Activated B cell treated with CpG ODN at 0.5 μM for 24 hours (primary cell): ENCODE measurements at regions not wholly inside any gene's neighbourhood (a gene's known extent, or its start where the extent isn't known, plus 50 kb on each side); places are given as distances from the start of the nearest gene placed in this dataset.
A peak's percentile ranks its signal among the peaks of the same experiment; 100 is the strongest.

Experiments
- ATAC-seq: fragments of 200-7000 bp; cut with Tn5 transposase; one replicate; pipeline ENCODE4 v1.10.0; 2021; ENCODE audit warnings: low read depth, mild to moderate bottlenecking, moderate library complexity
- CTCF ChIA-PET: fragments of 350-600 bp; sonication (Branson Sonifier 250); formaldehyde crosslinking; loops from one replicate; lab custom pipeline; 2021; ENCODE audit warnings: antibody characterized with exemption; lab: Charles Lee
- POLR2A ChIA-PET: fragments of 350-600 bp; sonication (Branson Sonifier 250); formaldehyde crosslinking; loops from one replicate; lab custom pipeline; 2021; ENCODE audit warnings: antibody characterized with exemption; lab: Charles Lee
- DNase-seq: peaks from one replicate; pipeline ENCODE4 v3.0.0; 2022
- H3K27ac Mint-ChIP-seq: one replicate; pipeline ENCODE4 v1.8.0; 2020; ENCODE audit warnings: mixed read lengths
- H3K27me3 Mint-ChIP-seq: one replicate; pipeline ENCODE4 v1.8.0; 2021; ENCODE audit warnings: mixed read lengths
- H3K36me3 Mint-ChIP-seq: one replicate; pipeline ENCODE4 v1.8.0; 2021; ENCODE audit warnings: low read depth, mixed read lengths
- H3K4me1 Mint-ChIP-seq: one replicate; pipeline ENCODE4 v1.8.0; 2021; ENCODE audit warnings: mixed read lengths
- H3K4me3 Mint-ChIP-seq: one replicate; pipeline ENCODE4 v1.8.0; 2020; ENCODE audit warnings: mild to moderate bottlenecking, mixed read lengths
- H3K9me3 Mint-ChIP-seq: one replicate; pipeline ENCODE4 v1.8.0; 2020; ENCODE audit warnings: mixed read lengths
- intact Hi-C: fragments of 100-400 bp; cut with micrococcal nuclease; formaldehyde crosslinking; loops from one replicate; pipeline ENCODE4 v1.15.1; 2024
- TF ChIP-seq, protein P1 (sequence below): fragments of 200-600 bp; IDR thresholded peaks from one replicate; pipeline ENCODE4 v1.8.0; 2022; ENCODE audit warnings: antibody characterized with exemption, mild to moderate bottlenecking

- TF ChIP-seq, protein P1, sequence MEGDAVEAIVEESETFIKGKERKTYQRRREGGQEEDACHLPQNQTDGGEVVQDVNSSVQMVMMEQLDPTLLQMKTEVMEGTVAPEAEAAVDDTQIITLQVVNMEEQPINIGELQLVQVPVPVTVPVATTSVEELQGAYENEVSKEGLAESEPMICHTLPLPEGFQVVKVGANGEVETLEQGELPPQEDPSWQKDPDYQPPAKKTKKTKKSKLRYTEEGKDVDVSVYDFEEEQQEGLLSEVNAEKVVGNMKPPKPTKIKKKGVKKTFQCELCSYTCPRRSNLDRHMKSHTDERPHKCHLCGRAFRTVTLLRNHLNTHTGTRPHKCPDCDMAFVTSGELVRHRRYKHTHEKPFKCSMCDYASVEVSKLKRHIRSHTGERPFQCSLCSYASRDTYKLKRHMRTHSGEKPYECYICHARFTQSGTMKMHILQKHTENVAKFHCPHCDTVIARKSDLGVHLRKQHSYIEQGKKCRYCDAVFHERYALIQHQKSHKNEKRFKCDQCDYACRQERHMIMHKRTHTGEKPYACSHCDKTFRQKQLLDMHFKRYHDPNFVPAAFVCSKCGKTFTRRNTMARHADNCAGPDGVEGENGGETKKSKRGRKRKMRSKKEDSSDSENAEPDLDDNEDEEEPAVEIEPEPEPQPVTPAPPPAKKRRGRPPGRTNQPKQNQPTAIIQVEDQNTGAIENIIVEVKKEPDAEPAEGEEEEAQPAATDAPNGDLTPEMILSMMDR, result no peak
- Mint-ChIP-seq H3K27ac (no peak overlapping the region), H3K36me3 (no peaks in the 10 kb centered on the region), H3K4me3 (no peak overlapping the region), H3K4me1 (peaks cover 17% of the 10 kb centered on the region), H3K9me3 (no peaks in the 10 kb centered on the region), H3K27me3 (peaks cover 9% of the 10 kb centered on the region)
- ATAC-seq, result no peak
- CTCF ChIA-PET, result no interaction called here
- intact Hi-C loops, result no loop called here
- DNase-seq, result no peak
- POLR2A ChIA-PET, result no interaction called here
Measured at GRCh38 chr20:48354320-48354876, 473.4 kb downstream of the PREX1 start.

GRCh38 chr20:48352628-48353027 lies 475.2 kb downstream of the PREX1 start:
- Mint-ChIP-seq H3K27me3 (peaks cover 10% of the 10 kb centered on the region), H3K27ac (no peak overlapping the region), H3K4me1 (peaks cover 2% of the 10 kb centered on the region), H3K4me3 (no peak overlapping the region), H3K36me3 (no peaks in the 10 kb centered on the region), H3K9me3 (no peaks in the 10 kb centered on the region)
- CTCF ChIA-PET, result interaction anchor here (1.1 kb wide), 1 partner anchor 11 kb away, joined by 3 read pairs; no protein-coding TSS in a partner anchor
- ATAC-seq (no peak), DNase-seq (no peak)
- TF ChIP-seq, protein P1, result no peak
- POLR2A ChIA-PET, result no interaction called here
- intact Hi-C loops, result no loop called here

GRCh38 chr20:48352042-48352441 lies 475.8 kb downstream of the PREX1 start:
- DNase-seq (no peak), ATAC-seq (no peak)
- Mint-ChIP-seq H3K9me3 (no peaks in the 10 kb centered on the region), H3K27ac (no peak overlapping the region), H3K4me1 (peaks cover under 1% of the 10 kb centered on the region), H3K27me3 (peaks cover 10% of the 10 kb centered on the region), H3K4me3 (no peak overlapping the region), H3K36me3 (no peaks in the 10 kb centered on the region)
- intact Hi-C loops, result no loop called here
- ChIA-PET POLR2A (no interaction called here), CTCF (no interaction called here)
- TF ChIP-seq, protein P1, result no peak

- H3K27ac Mint-ChIP-seq, result no peak overlapping the region
- H3K4me1 Mint-ChIP-seq, result no peaks in the 10 kb centered on the region
- POLR2A ChIA-PET, result interaction anchor here (1.5 kb wide), 1 partner anchor 11 kb away, joined by 3 read pairs; no protein-coding TSS in a partner anchor
- H3K9me3 Mint-ChIP-seq, result no peaks in the 10 kb centered on the region
- intact Hi-C loops, result loop anchor here (2.0 kb wide), 1 partner anchor 270 kb away; no protein-coding TSS in a partner anchor
- no peak for DNase-seq
- CTCF ChIA-PET, result interaction anchor here (0.7 kb wide), 1 partner anchor 270 kb away, joined by 3 read pairs; no protein-coding TSS in a partner anchor
- peaks cover 10% of the 10 kb centered on the region for H3K27me3 Mint-ChIP-seq
- no peak overlapping the region for H3K4me3 Mint-ChIP-seq
- H3K36me3 Mint-ChIP-seq, result no peaks in the 10 kb centered on the region
- peak; percentile 31 for ATAC-seq
- TF ChIP-seq, protein P1, result no peak
Measured at GRCh38 chr20:48350313-48350988, 477.3 kb downstream of the PREX1 start.

- no peak overlapping the region for H3K27ac Mint-ChIP-seq
- intact Hi-C loops, result loop anchor here (2.0 kb wide), 1 partner anchor 271 kb away; no protein-coding TSS in a partner anchor
- no peaks in the 10 kb centered on the region for H3K4me1 Mint-ChIP-seq
- TF ChIP-seq, protein P1, result no peak
- H3K27me3 Mint-ChIP-seq, result peaks cover 12% of the 10 kb centered on the region
- no peaks in the 10 kb centered on the region for H3K9me3 Mint-ChIP-seq
- no peak overlapping the region for H3K4me3 Mint-ChIP-seq
- CTCF ChIA-PET, result no interaction called here
- POLR2A ChIA-PET, result no interaction called here
- no peak for DNase-seq
- no peaks in the 10 kb centered on the region for H3K36me3 Mint-ChIP-seq
- no peak for ATAC-seq
Measured at GRCh38 chr20:48349656-48350055, 478.1 kb downstream of the PREX1 start.
